CD4-positive, alpha-beta T cell treated with Interleukin-17A for 1 hour (primary cell): ENCODE measurements at regions not wholly inside any gene's neighbourhood (a gene's known extent, or its start where the extent isn't known, plus 50 kb on each side); places are given as distances from the start of the nearest gene placed in this dataset.
A peak's percentile ranks its signal among the peaks of the same experiment; 100 is the strongest.

Experiments
- DNase-seq: peaks from one replicate; pipeline ENCODE4 v3.0.0-alpha.2; 2020

- DNase-seq = no peak
Observed at GRCh38 chr5:72615061-72615460, 107.9 kb upstream of the ZNF366 start.

- no peak for DNase-seq
Observed at GRCh38 chr5:72613515-72613914, 106.3 kb upstream of the ZNF366 start.

- DNase-seq = no peak
Observed at GRCh38 chr5:72612810-72613209, 105.6 kb upstream of the ZNF366 start.

- DNase-seq = peak; percentile 32
Observed at GRCh38 chr5:72611118-72611730, 104.0 kb upstream of the ZNF366 start.

DNA sequence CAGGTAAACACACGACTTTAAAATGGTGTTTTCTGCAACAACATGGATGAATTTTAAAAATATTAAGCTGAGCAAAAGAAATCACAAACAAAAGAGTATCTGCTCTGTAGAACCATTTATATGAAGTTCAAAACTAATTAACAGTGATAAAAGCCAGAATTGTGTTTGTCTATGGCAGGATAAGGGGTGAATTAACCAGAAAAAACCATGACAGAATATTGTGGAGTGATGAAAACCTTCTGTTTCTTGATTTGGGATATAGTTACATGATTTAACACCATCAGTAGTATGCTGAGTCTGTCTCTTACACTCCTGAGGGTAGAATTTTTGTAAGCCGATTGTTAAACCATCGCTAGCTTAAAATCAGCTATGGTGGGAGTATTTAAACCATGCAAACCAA, 101.7 kb upstream of the ZNF366 start:
- DNase-seq = no peak

DNA sequence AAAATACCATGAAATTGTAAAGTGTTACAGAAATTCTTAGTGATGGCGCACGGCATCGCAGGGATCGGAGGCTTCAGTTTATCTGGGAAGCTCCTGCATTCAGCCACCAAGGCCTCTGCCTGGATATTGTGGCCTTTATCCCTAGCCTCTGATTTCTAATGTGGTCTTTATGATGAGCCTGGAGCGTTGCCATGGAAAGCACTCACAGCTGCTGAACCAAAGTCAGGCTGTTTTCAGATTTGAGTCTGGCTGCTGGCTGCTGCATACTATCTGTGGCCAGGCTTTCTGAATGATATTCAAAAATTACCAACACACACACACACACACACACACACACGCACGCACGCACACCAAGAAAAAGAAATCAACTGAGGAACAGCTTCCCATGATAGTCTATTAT, 101.1 kb upstream of the ZNF366 start:
- no peak for DNase-seq

- DNase-seq = no peak
Observed at GRCh38 chr5:72607381-72607780, 100.2 kb upstream of the ZNF366 start.

- no peak for DNase-seq
Observed at GRCh38 chr5:72606525-72606924, 99.3 kb upstream of the ZNF366 start.

GRCh38 chr5:72605632-72606031, 98.4 kb upstream of the ZNF366 start:
- no peak for DNase-seq

GRCh38 chr5:72604798-72605154, 97.6 kb upstream of the ZNF366 start:
- no peak for DNase-seq

DNA sequence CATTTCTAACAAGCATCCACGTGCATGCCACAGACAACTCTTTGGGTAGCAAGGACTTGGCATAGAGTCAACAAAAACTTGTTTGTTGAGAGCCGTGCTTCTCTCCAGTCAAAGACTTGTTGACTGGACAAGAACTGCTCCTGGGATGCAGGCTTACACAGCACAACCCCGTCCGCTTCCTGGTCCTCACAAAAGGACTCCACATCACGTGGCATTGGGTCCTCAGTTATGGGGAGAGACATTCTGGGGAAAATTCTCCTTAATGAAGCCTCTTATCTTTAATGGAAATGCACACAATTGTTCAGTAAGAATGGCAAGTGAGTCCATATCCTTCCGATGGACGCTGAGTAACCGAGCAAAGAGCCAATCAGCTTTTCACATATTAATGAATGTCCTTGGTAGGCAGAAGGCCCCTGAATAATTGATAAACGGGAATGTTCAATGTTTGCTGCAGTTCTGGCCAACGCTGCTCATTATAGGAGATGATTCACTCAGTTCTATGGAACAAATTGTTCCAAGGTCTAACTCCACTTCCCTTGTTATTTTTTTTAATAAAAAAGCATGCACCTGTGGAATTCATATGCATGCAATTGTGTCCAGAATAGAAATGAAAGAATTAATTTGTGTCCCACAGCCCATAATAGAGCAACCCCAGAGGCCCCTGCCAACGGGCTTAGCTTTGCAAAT, 97.0 kb upstream of the ZNF366 start:
- DNase-seq = no peak

GRCh38 chr5:72602696-72603685, 95.8 kb upstream of the ZNF366 start:
- DNase-seq = no peak

DNA sequence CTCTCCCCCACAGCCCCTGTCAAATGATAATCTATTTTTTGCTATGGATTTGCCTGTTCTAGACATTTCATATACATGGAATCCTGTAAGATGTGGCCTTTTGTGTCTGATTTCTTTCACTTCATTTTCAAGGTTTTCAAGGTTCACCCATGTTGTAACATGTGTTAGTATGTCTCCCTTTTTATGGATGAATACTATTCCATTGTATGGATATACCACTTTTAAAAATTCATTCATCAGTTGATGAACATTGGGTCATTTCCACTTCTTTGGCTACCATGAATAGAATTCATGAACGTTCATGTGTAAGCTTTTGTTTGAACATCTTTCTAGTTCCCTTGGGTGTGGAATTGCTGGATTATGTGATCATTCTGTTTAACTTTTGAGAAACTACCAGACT, 94.7 kb upstream of the ZNF366 start:
- no peak for DNase-seq

- no peak for DNase-seq
Observed at GRCh38 chr5:72600391-72600981, 93.3 kb upstream of the ZNF366 start.

DNA sequence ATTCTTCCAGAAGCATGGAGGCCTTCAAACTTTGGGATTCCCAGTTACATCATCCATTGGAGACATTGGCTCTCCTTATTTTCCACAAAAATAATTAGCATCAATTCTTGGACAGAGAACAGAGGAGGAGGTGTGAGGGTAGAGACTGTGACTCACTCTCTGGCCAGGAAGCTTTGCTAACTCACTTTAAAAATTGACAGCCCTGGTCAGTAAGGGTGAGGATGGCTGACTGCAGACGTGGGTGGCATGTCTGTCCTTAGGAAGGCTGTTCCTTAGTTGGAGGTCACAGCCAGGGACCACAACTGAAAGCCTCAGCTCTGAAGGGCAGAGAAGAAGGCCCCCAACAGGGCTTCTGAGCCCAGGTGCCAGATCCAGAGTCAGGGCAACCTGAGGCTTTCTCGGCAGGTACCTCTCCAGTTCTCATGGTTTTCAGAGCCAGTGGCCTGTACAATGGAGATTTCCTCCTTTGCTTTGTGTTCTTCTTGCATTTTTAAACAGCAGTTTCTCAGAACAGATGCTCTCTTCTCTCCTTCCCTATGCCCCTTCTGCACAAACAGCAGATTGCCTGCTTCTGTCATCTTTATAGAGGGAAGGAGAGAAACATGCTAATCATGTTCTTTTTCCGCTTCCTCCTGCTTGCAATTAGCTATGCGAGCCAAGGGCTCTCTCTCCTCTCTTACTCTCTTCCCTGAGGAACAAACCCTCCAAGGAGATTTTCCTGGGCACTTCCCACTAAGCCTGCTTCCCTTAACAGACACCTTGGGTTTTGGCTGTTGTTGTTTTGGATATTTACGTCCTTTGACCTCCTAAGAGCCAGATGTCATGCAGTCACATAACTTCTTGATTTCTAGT, 92.5 kb upstream of the ZNF366 start:
- DNase-seq = no peak

DNA sequence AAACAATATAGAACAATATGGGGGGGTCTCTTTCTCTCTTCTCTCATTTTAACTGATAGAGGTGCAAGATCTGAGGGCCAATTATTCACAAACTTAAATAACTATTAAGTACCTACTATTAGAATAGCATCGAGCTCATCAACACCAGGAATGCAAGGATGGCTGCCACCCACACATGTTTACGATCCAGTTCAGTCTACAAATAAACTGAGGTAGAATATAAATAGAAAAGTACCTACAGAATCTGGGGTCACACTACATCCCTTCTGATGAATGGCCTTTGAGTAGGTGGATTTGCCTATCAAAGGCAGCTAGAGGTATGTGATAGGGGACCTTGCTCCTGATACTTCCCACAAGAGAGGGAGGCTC, 91.8 kb upstream of the ZNF366 start:
- DNase-seq = no peak

GRCh38 chr5:72598401-72599064, 91.3 kb upstream of the ZNF366 start:
- DNase-seq = peak; percentile 9

DNA sequence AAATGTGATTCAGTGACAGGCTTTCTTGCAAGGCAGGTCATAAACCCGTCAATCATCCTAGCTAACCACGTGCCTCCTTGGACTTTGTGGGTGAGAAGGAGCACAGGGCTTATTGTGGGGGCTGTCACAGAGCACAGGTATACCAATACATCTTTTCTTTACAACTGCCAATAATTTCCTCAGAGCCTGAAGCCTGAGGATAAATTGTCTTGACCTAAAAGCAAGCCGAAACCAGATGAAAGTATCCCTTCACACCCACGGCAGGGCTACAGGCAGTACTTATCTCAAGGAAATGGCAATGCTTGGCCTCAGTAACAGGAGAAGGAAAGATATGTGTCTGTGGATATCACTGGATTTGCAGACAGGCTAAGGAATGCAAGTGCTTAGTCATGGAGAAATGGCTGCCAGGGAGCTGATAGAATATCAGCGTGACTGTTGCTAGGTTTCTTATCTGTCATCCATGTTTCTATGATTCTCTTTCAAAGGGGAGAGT, 90.3 kb upstream of the ZNF366 start:
- no peak for DNase-seq

GRCh38 chr5:72596956-72597355, 89.7 kb upstream of the ZNF366 start:
- DNase-seq = no peak

DNA sequence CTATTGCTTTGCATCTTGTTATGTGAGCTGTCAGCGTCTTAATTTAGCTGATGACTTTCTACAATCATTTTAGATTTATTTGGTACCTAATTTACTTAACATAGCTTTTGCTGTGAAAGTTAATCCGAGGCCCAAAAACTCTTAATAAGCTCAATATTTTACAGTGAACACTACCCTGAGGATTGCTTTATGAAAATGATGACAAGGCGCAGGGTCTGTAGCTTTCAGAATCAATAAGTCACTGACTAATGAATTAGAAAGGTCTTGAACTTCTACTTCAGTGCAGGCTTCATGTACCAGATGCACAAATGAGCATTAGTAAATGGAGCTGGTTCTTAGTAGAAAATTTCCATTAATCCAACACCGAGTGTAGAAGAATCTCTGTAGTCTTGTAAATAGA, 81.4 kb upstream of the ZNF366 start:
- DNase-seq = no peak

GRCh38 chr5:72587661-72588308, 80.6 kb upstream of the ZNF366 start:
- DNase-seq = no peak
